ENCODE measurements at regions not wholly inside any gene's neighbourhood (a gene's known extent, or its start where the extent isn't known, plus 50 kb on each side); places are given as distances from the start of the nearest gene placed in this dataset.

- TF ChIP-seq CTCF (IDR thresholded peaks at IDR 0.05; ENCODE audit: poor library complexity) (no peak), EZH2 (IDR thresholded peaks at IDR 0.05; ENCODE audit: borderline replicate concordance) (no peak), EZH2phosphoT487 (IDR thresholded peaks at IDR 0.05; ENCODE audit: low read depth, severe bottlenecking, unreplicated experiment) (no peak)
These were observed 180.6 kb upstream of the TMTC4 start for GRCh38 chr13:100855151-100855550.

Data from hepatocyte (in vitro differentiated cells).